Right renal cortex interstitium (tissue), 3 donors: ENCODE measurements at regions not wholly inside any gene's neighbourhood (a gene's known extent, or its start where the extent isn't known, plus 50 kb on each side); places are given as distances from the start of the nearest gene placed in this dataset.
"Not testable (repeated sequence)": the region's sequence is repeated elsewhere in the genome, so short reads cannot be mapped to it uniquely, and the experiment has no call there.

Experiments used
- DNase-seq, 3 donors: peaks; one replicate each; pipeline ENCODE4 v3.0.0-alpha.2; 2013; ENCODE audit warnings: low read depth in 3 of 3, low spot score in 2 of 3

- DNase-seq: no peak
Measured at GRCh38 chrX:145393702-145394235, 146.5 kb downstream of the SPANXN1 start.

GRCh38 chrX:145394344-145394743, 147.0 kb downstream of the SPANXN1 start:
- no peak for DNase-seq

- no peak for DNase-seq
Measured at GRCh38 chrX:145396612-145397011, 149.3 kb downstream of the SPANXN1 start.

- peak in 1 of 3 donors; percentile 1 for DNase-seq
Measured at GRCh38 chrX:145405012-145405411, 157.7 kb downstream of the SPANXN1 start.

GRCh38 chrX:145410622-145411021, 163.3 kb downstream of the SPANXN1 start:
- DNase-seq: no peak

GRCh38 chrX:145436211-145436610, 188.9 kb downstream of the SPANXN1 start:
- not testable (repeated sequence) for DNase-seq

GRCh38 chrX:145464650-145465049, 217.3 kb downstream of the SPANXN1 start:
- no peak for DNase-seq

- DNase-seq: no peak
Measured at GRCh38 chrX:145475725-145476124, 228.4 kb downstream of the SPANXN1 start.

- no peak for DNase-seq
Measured at GRCh38 chrX:145484740-145485139, 237.4 kb downstream of the SPANXN1 start.

GRCh38 chrX:145502670-145503069, 255.4 kb downstream of the SPANXN1 start:
- no peak for DNase-seq

GRCh38 chrX:145506214-145506613, 258.9 kb downstream of the SPANXN1 start:
- DNase-seq: no peak

GRCh38 chrX:145524931-145525330, 277.6 kb downstream of the SPANXN1 start:
- DNase-seq: no peak

- DNase-seq: no peak
Measured at GRCh38 chrX:145532176-145532780, 285.0 kb downstream of the SPANXN1 start.

GRCh38 chrX:145533534-145533933, 284.1 kb upstream of the SLITRK2 start:
- DNase-seq: no peak

GRCh38 chrX:145549496-145549895, 268.1 kb upstream of the SLITRK2 start:
- no peak for DNase-seq

GRCh38 chrX:145552643-145553042, 265.0 kb upstream of the SLITRK2 start:
- DNase-seq: no peak

- no peak for DNase-seq
Measured at GRCh38 chrX:145553702-145554101, 263.9 kb upstream of the SLITRK2 start.

- no peak for DNase-seq
Measured at GRCh38 chrX:145563159-145563558, 254.5 kb upstream of the SLITRK2 start.

- no peak for DNase-seq
Measured at GRCh38 chrX:145609951-145610511, 207.6 kb upstream of the SLITRK2 start.

GRCh38 chrX:145613894-145614293, 203.7 kb upstream of the SLITRK2 start:
- no peak for DNase-seq

GRCh38 chrX:145620666-145621065, 197.0 kb upstream of the SLITRK2 start:
- DNase-seq: no peak

GRCh38 chrX:145623453-145623852, 194.2 kb upstream of the SLITRK2 start:
- DNase-seq: no peak

GRCh38 chrX:145630081-145630480, 187.5 kb upstream of the SLITRK2 start:
- no peak for DNase-seq
